H9 (cell line): ENCODE measurements at regions not wholly inside any gene's neighbourhood (a gene's known extent, or its start where the extent isn't known, plus 50 kb on each side); places are given as distances from the start of the nearest gene placed in this dataset.

Source experiments
- DNase-seq: peaks from one replicate; pipeline ENCODE4 v3.0.0-alpha.2; 2017
- H2AFZ ChIP-seq: one replicate; pipeline ENCODE4 v1.6.1; 2013; ENCODE audit warnings: mild to moderate bottlenecking, low read length, control low read depth, moderate library complexity
- H2AK5ac ChIP-seq: 2 replicates; pipeline ENCODE4 v1.6.1; 2013; ENCODE audit warnings: low read length, control low read depth, mixed read lengths; ENCODE audit not compliant: insufficient read length
- H2BK120ac ChIP-seq: one replicate; pipeline ENCODE4 v1.6.1; 2013; ENCODE audit warnings: low read depth, mild to moderate bottlenecking, low read length, control low read depth, inconsistent platforms; ENCODE audit not compliant: poor library complexity, severe bottlenecking
- H2BK12ac ChIP-seq: 2 replicates; pipeline ENCODE4 v1.6.1; 2013; ENCODE audit warnings: low read length, control low read depth, mixed read lengths, low read depth; ENCODE audit not compliant: insufficient read length
- H2BK15ac ChIP-seq: 2 replicates; pipeline ENCODE4 v1.6.1; 2013; ENCODE audit warnings: low read depth, low read length, control low read depth
- H2BK20ac ChIP-seq: one replicate; pipeline ENCODE4 v1.6.1; 2013; ENCODE audit warnings: low read depth, mild to moderate bottlenecking, low read length, control low read depth, inconsistent platforms; ENCODE audit not compliant: poor library complexity, severe bottlenecking
- H2BK5ac ChIP-seq: 2 replicates; pipeline ENCODE4 v1.6.1; 2013; ENCODE audit warnings: low read length, control low read depth, mixed read lengths; ENCODE audit not compliant: insufficient read length
- H3K14ac ChIP-seq: 2 replicates; pipeline ENCODE4 v1.6.1; 2013; ENCODE audit warnings: low read length, control low read depth; ENCODE audit not compliant: insufficient read depth
- H3K18ac ChIP-seq: 2 replicates; pipeline ENCODE4 v1.6.1; 2013; ENCODE audit warnings: low read depth, mild to moderate bottlenecking, mixed read lengths, low read length, control low read depth; ENCODE audit not compliant: insufficient read length
- H3K23ac ChIP-seq: 2 replicates; pipeline ENCODE4 v1.6.1; 2013; ENCODE audit warnings: low read length, control low read depth, mixed read lengths, low read depth; ENCODE audit not compliant: insufficient read length
- H3K23me2 ChIP-seq: 2 replicates; pipeline ENCODE4 v1.6.1; 2013; ENCODE audit warnings: low read depth, mild to moderate bottlenecking, mixed read lengths, low read length, control low read depth; ENCODE audit not compliant: insufficient read length, poor library complexity, severe bottlenecking
- H3K27ac ChIP-seq: 2 replicates; pipeline ENCODE4 v1.5.1; 2013; ENCODE audit warnings: low read length, control low read depth, mixed read lengths, low read depth; ENCODE audit not compliant: insufficient read length
- H3K27me3 ChIP-seq: 2 replicates; pipeline ENCODE4 v1.6.1; 2013; ENCODE audit warnings: low read length, control low read depth, inconsistent platforms; ENCODE audit not compliant: insufficient read depth
- H3K4ac ChIP-seq: 2 replicates; pipeline ENCODE4 v1.6.1; 2013; ENCODE audit warnings: low read depth, mild to moderate bottlenecking, control low read depth, inconsistent platforms, low read length, moderate library complexity
- H3K4me1 ChIP-seq: 2 replicates; pipeline ENCODE4 v1.6.1; 2013; ENCODE audit warnings: low read length, control low read depth, inconsistent platforms; ENCODE audit not compliant: insufficient read depth
- H3K4me2 ChIP-seq: 2 replicates; pipeline ENCODE4 v1.6.1; 2013; ENCODE audit warnings: low read length, control low read depth, mixed read lengths; ENCODE audit not compliant: insufficient read length, insufficient read depth
- H3K56ac ChIP-seq: 2 replicates; pipeline ENCODE4 v1.6.1; 2013; ENCODE audit warnings: low read depth, mild to moderate bottlenecking, mixed read lengths, low read length, control low read depth; ENCODE audit not compliant: insufficient read length
- H3K79me1 ChIP-seq: 2 replicates; pipeline ENCODE4 v1.6.1; 2013; ENCODE audit warnings: low read depth, mild to moderate bottlenecking, moderate library complexity, low read length, control low read depth, inconsistent platforms; ENCODE audit not compliant: insufficient read depth, poor library complexity, severe bottlenecking
- H3K79me2 ChIP-seq: 2 replicates; pipeline ENCODE4 v1.6.1; 2013; ENCODE audit warnings: low read length, control low read depth, inconsistent platforms; ENCODE audit not compliant: insufficient read depth
- H3K9ac ChIP-seq: 2 replicates; pipeline ENCODE4 v1.6.1; 2013; ENCODE audit warnings: low read length, control low read depth, mixed read lengths; ENCODE audit not compliant: insufficient read length; ENCODE audit errors: extremely low read depth
- H3K9me3 ChIP-seq: one replicate; pipeline ENCODE4 v1.6.1; 2013; ENCODE audit warnings: low read depth, low read length, inconsistent platforms; ENCODE audit not compliant: control insufficient read depth
- H3T11ph ChIP-seq: one replicate; pipeline ENCODE4 v1.6.1; 2013; ENCODE audit warnings: mild to moderate bottlenecking, low read length, control low read depth, inconsistent platforms
- H4K20me1 ChIP-seq: one replicate; pipeline ENCODE4 v1.6.1; 2013; ENCODE audit not compliant: control insufficient read depth, insufficient read length, insufficient read depth
- H4K5ac ChIP-seq: 2 replicates; pipeline ENCODE4 v1.6.1; 2013; ENCODE audit warnings: low read depth, mild to moderate bottlenecking, mixed read lengths, low read length, control low read depth; ENCODE audit not compliant: insufficient read length
- H4K8ac ChIP-seq: replicated peaks from 2 replicates; pipeline ENCODE4 v1.6.1; 2013; ENCODE audit warnings: low read length, control low read depth, mixed read lengths, low read depth; ENCODE audit not compliant: insufficient read length
- H4K91ac ChIP-seq: 2 replicates; pipeline ENCODE4 v1.6.1; 2013; ENCODE audit warnings: low read depth, mild to moderate bottlenecking, moderate library complexity, mixed read lengths, low read length, control low read depth; ENCODE audit not compliant: insufficient read length
- H3K27ac Mint-ChIP-seq, 3 experiments: 2 replicates in 2 of 3; 3 replicates in 1 of 3; pipeline ENCODE4 v1.8.0; 2020 to 2021; ENCODE audit warnings: mixed read lengths in 3 of 3, mild to moderate bottlenecking in 1 of 3, moderate library complexity in 1 of 3
- H3K27me3 Mint-ChIP-seq: 2 replicates; pipeline ENCODE4 v1.8.0; 2021; ENCODE audit warnings: low read depth, mild to moderate bottlenecking, moderate library complexity, mixed read lengths
- H3K36me3 Mint-ChIP-seq, 3 experiments: 2 replicates in 2 of 3; 3 replicates in 1 of 3; pipeline ENCODE4 v1.8.0; 2020 to 2021; ENCODE audit warnings: low read depth in 3 of 3, mixed read lengths in 3 of 3; ENCODE audit not compliant: insufficient read depth in 1 of 3
- H3K4me1 Mint-ChIP-seq, 2 experiments: 2 replicates each; pipeline ENCODE4 v1.8.0; 2020; ENCODE audit warnings: mixed read lengths in 2 of 2
- H3K4me3 Mint-ChIP-seq, 2 experiments: 2 replicates in 1 of 2; 3 replicates in 1 of 2; pipeline ENCODE4 v1.8.0; 2020 to 2021; ENCODE audit warnings: mild to moderate bottlenecking in 2 of 2, mixed read lengths in 2 of 2, moderate library complexity in 1 of 2
- H3K9me3 Mint-ChIP-seq, 2 experiments: 2 replicates in 1 of 2; 3 replicates in 1 of 2; pipeline ENCODE4 v1.8.0; 2020; ENCODE audit warnings: mild to moderate bottlenecking in 2 of 2, mixed read lengths in 2 of 2, moderate library complexity in 1 of 2
- WGBS: extraction: QIAGEN DNeasy Blood & Tissue Kit; methylation state at CpG from one replicate; pipeline ENCODE4 v1.1.7; 2013; ENCODE audit warnings: missing lambda C conversion rate, low lambda C conversion rate, mixed read lengths; ENCODE audit not compliant: insufficient read length; ENCODE audit errors: extremely low coverage; 5-methylcytosine and 5-hydroxymethylcytosine counted together
- TF ChIP-seq, protein P1 (sequence below): fragments of 200-600 bp; sonication (generic); conservative IDR thresholded peaks from 3 replicates; pipeline ENCODE4 v1.8.0; 2021; ENCODE audit warnings: antibody characterized with exemption, mild to moderate bottlenecking

DNA sequence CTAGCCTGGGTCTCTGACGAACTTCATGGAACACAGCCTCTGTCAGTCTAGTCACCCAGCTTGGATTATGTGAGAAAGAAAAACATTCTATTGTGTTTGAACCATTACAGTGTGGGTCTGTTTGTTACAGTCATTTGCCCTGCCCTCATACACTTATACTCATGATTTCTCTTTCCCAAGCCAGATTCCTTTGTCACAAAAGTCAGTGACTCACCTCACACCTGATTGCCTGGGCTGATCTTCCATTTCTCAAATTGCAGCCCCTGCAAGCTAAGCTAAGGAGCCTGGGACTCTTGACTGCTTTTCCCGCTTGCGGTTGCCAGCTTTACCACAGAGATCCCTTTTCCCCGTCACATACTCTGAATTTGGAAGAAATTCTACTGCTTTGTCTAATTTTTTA is 395.9 kb downstream of the SAMD5 start:
- Histone ChIP-seq H2BK12ac (no peak overlapping the region), H3T11ph (no peak overlapping the region), H2BK120ac (no peak overlapping the region), H2AK5ac (no peak overlapping the region), H3K4me2 (no peak overlapping the region), H3K14ac (no peak overlapping the region), H4K91ac (no peak overlapping the region), H3K23me2 (peaks cover 4% of the 10 kb centered on the region), H4K20me1 (no peaks in the 10 kb centered on the region), H2BK5ac (no peak overlapping the region), H2BK20ac (no peak overlapping the region), H4K8ac (no peak overlapping the region), H3K4me1 (no peaks in the 10 kb centered on the region; the same call in 1 of the 2 replicates), H3K79me1 (no peaks in the 10 kb centered on the region), H3K27ac (no peak overlapping the region), H3K18ac (no peak overlapping the region), H4K5ac (no peak overlapping the region), H3K79me2 (no peaks in the 10 kb centered on the region), H3K23ac (no peak overlapping the region), H3K9ac (no peak overlapping the region), H3K9me3 (no peaks in the 10 kb centered on the region), H3K56ac (no peak overlapping the region), H2AFZ (no peak overlapping the region), H3K27me3 (no peaks in the 10 kb centered on the region), H2BK15ac (no peak overlapping the region), H3K4ac (no peak overlapping the region)
- H3K4me1 Mint-ChIP-seq = peaks cover 12 to 18% of the 10 kb centered on the region in 2 experiments
- peak overlapping the region in 2 of 3 experiments; percentile 2 to 49; a peak in 1 of 7 replicates for H3K27ac Mint-ChIP-seq
- H3K27me3 Mint-ChIP-seq = no peaks in the 10 kb centered on the region
- DNase-seq = no peak
- no peaks in the 10 kb centered on the region for H3K9me3 Mint-ChIP-seq
- no peaks in the 10 kb centered on the region for H3K36me3 Mint-ChIP-seq
- TF ChIP-seq, protein P1, sequence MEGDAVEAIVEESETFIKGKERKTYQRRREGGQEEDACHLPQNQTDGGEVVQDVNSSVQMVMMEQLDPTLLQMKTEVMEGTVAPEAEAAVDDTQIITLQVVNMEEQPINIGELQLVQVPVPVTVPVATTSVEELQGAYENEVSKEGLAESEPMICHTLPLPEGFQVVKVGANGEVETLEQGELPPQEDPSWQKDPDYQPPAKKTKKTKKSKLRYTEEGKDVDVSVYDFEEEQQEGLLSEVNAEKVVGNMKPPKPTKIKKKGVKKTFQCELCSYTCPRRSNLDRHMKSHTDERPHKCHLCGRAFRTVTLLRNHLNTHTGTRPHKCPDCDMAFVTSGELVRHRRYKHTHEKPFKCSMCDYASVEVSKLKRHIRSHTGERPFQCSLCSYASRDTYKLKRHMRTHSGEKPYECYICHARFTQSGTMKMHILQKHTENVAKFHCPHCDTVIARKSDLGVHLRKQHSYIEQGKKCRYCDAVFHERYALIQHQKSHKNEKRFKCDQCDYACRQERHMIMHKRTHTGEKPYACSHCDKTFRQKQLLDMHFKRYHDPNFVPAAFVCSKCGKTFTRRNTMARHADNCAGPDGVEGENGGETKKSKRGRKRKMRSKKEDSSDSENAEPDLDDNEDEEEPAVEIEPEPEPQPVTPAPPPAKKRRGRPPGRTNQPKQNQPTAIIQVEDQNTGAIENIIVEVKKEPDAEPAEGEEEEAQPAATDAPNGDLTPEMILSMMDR = no peak
- WGBS = no CpG with 5 or more reads among the region's 4 CpGs
- H3K4me3 Mint-ChIP-seq = no peak overlapping the region
